ENCODE measurements at regions not wholly inside any gene's neighbourhood (a gene's known extent, or its start where the extent isn't known, plus 50 kb on each side); places are given as distances from the start of the nearest gene placed in this dataset.

- TF ChIP-seq, protein P1, sequence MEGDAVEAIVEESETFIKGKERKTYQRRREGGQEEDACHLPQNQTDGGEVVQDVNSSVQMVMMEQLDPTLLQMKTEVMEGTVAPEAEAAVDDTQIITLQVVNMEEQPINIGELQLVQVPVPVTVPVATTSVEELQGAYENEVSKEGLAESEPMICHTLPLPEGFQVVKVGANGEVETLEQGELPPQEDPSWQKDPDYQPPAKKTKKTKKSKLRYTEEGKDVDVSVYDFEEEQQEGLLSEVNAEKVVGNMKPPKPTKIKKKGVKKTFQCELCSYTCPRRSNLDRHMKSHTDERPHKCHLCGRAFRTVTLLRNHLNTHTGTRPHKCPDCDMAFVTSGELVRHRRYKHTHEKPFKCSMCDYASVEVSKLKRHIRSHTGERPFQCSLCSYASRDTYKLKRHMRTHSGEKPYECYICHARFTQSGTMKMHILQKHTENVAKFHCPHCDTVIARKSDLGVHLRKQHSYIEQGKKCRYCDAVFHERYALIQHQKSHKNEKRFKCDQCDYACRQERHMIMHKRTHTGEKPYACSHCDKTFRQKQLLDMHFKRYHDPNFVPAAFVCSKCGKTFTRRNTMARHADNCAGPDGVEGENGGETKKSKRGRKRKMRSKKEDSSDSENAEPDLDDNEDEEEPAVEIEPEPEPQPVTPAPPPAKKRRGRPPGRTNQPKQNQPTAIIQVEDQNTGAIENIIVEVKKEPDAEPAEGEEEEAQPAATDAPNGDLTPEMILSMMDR (conservative IDR thresholded peaks at IDR 0.05), result no peak
- no peak for TF ChIP-seq EZH2 (IDR thresholded peaks at IDR 0.05; ENCODE audit: low read depth)
Observed at GRCh38 chr9:129446828-129447550, 173.9 kb downstream of the C9orf50 start.
